Medulla oblongata (tissue), 1 donor: ENCODE measurements at regions not wholly inside any gene's neighbourhood (a gene's known extent, or its start where the extent isn't known, plus 50 kb on each side); places are given as distances from the start of the nearest gene placed in this dataset.

Experiments
- DNase-seq: peaks from one replicate; pipeline ENCODE4 v3.0.0-alpha.2; 2015; ENCODE audit errors: extremely low spot score

GRCh38 chr2:221205103-221205673 is 366.9 kb downstream of the EPHA4 start:
- no peak for DNase-seq

GRCh38 chr2:221210686-221211085 is 361.4 kb downstream of the EPHA4 start:
- no peak for DNase-seq

DNA sequence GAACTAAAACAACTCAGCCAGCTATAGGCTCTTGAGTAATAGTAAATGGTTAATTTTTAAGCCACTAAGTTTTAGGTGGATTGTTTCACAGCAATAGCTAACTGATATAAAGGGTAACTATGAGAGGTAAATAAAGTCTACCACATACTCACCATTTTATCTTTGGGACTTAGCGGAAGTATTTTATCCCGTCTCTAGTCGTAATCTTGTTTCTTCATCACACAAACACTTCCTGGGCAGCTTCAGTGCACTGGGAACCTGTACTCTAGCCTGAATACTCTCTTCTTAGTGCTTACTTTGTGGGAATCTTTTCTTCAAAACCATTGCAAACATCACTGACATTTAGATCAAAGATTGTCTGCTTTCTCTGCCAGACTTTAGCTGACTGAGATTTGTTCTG is 360.5 kb downstream of the EPHA4 start:
- no peak for DNase-seq

GRCh38 chr2:221212105-221212504 is 360.0 kb downstream of the EPHA4 start:
- no peak for DNase-seq

DNA sequence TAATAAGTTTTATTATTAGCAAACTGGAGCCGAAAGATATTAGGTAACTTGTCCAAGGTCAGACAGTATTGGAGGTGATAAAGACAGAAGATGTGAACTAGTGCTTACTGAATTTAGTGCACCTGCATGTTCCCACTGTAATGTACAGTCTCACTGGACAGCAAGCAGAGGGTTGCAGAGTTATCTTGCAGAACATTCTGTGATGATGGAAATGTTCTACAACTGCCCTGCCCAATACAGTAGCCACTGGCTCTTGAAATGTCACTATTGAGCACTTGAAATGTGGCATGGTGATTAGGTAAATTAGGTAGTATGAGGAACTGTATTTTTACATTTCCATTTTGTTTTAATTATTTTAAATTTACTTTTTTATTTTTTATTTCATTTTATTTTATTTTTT is 356.6 kb downstream of the EPHA4 start:
- no peak for DNase-seq

- no peak for DNase-seq
Measured at GRCh38 chr2:221216636-221217035, 355.5 kb downstream of the EPHA4 start.

DNA sequence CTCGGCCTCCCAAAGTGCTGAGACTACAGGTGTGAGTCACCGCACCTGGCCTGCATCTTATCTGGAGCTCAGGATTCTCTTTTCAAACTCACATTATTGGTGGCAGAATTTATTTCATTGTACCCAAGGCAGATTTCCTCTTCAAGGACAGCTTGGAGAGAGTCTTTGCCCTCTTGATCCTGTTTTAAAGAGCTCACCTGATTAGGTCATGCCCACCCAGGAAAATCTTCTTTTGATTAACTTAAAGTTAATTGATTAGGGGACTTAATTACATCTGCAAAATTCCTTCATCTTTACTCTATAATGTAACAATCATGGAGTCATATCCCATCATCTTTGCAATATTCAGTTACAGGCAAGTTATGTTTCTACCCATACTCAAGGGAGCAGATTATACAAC is 346.4 kb downstream of the EPHA4 start:
- DNase-seq: no peak

DNA sequence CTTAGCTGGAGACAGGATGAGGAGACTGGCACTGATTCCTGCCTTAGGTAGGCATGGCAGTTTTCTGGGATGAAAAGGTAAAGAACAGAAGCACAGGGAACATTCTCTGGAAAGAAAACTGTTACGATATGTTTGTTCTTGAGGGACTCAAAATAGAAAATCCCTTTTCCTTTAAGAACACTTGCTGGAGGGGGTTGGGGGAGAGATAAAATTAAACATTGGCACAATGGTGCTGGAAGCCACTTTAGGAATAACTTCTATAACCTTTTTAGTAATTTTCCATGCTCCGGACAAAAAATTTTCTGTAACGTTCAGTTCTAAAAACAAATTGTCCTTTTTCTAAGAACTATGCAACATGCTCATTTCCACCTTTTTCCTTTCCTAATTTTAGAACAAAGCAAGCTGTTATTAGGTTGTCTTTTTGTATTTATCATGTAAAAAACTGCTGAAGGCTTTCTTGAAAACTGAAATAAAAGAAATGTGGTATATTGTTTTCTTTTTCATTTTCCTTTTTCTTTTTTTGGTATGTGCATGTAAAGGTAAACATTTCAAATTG is 343.8 kb downstream of the EPHA4 start:
- DNase-seq: no peak

- DNase-seq: no peak
Measured at GRCh38 chr2:221229099-221229498, 343.0 kb downstream of the EPHA4 start.

- no peak for DNase-seq
Measured at GRCh38 chr2:221231511-221231910, 340.6 kb downstream of the EPHA4 start.

GRCh38 chr2:221235941-221236340 is 336.2 kb downstream of the EPHA4 start:
- DNase-seq: no peak

DNA sequence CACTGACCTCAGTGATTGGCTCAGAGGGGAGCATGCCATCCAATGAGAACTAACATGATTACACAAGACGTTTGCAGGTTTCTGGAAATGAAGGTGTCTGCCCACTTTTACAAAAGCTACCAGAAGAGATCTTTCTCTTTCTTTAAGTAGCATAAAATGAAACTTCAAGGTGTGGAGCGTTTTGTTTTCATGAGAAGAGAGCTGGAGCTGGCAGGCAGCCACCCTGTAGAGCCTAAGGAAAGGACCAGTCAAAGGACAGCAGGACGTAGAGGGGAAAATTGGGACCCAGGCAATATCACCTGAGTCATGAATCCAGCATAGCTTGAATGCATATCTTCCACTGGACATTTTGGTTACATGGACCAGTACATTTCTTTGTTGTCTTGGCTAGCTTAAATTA is 331.0 kb downstream of the EPHA4 start:
- no peak for DNase-seq

DNA sequence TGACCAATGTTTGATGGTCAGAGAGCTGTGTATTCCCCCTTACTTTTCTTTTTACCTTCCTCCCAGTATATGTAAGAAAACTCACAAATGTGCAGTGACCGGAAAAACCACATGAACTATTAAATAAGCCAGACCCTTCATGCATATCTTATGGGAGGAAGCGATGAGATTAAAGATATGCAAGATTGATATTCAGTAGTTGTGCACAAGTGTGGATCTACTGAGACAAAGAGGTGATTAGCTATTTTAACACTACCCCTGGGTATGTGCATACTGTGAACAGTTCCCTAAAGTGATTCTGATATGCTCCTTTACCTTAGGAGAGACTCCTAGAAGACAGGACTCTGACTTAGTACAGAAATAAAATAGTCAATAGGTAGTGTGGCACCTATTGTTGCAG is 328.3 kb downstream of the EPHA4 start:
- DNase-seq: no peak

- no peak for DNase-seq
Measured at GRCh38 chr2:221245045-221245444, 327.1 kb downstream of the EPHA4 start.

DNA sequence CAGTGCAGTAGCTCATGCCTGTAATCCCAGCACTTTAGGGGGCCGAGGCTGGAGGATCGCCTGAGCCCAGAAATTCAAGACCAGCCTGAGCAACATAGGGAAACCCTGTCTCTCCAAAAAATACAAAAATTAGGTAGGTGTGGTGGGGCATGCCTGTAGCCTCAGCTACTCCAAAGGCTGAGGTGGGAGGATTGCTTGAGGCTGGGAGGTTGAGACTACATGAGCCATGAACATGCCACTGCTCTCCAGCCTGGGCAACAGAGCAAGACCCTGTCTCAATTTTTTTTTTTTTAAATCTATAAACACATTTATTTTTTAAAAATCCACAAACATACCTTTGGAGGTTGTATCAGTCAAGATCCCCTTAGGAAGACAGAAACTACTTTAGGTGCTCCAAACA is 326.3 kb downstream of the EPHA4 start:
- DNase-seq: no peak

GRCh38 chr2:221254299-221254698 is 317.8 kb downstream of the EPHA4 start:
- no peak for DNase-seq

DNA sequence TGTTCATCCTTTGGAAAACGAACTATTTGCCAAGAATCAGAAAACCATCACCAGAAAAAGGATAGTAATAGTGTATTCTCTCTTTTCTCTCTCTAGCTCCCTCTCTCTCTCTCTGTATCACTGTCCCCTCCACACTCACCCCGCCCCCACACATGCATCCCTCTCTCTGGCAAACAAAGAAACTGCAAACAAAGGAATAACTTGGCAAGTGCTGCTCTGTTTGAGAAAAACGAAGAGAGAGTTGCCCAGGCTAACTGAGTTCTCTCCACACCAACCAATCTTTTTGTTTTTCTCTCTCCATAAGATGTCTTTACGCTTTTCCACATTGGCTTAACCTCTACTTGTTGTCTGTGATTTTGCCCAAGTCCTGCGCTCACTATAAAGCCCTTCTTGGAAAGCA is 316.2 kb downstream of the EPHA4 start:
- peak; percentile 12 for DNase-seq

DNA sequence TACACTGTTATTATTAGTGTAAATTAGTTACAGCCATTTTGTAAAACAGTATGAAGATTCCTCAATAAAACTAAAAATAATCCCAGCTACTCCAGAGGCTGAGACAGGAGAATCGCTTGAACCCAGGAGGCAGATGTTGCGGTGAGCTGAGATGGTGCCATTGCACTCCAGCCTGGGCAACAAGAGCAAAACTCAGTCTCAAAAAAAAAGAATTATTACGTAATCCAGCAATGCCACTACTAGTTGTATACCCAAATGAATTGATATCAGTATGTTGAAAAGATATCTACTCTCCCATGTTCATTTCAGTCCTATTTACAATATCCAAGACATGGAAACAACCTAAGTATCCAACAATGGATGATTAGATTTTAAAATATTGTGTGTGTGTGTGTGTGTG is 313.6 kb downstream of the EPHA4 start:
- DNase-seq: no peak

- DNase-seq: no peak
Measured at GRCh38 chr2:221262651-221263050, 309.5 kb downstream of the EPHA4 start.

- DNase-seq: no peak
Measured at GRCh38 chr2:221263573-221263972, 308.5 kb downstream of the EPHA4 start.

GRCh38 chr2:221264318-221264717 is 307.8 kb downstream of the EPHA4 start:
- no peak for DNase-seq

GRCh38 chr2:221267773-221268425 is 304.2 kb downstream of the EPHA4 start:
- no peak for DNase-seq

DNA sequence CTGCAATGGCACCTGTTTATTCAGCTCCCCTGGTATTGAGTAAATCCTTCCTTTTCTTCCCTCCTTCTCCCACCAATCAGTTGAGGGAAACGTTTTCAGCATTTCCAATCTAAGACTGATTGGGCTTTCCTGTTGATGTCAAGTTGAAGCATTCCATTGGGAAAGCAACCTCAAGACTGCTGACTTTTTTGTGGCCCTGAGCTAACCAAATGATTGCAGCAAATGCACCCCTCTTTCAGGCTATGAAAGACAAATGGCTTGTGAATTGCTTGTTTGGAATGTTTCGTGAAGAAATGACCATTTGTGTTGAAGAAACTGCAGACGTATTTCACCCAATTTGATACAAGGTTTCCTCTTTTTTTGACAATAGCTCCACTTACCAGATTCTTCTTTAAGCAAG is 303.5 kb downstream of the EPHA4 start:
- DNase-seq: no peak

DNA sequence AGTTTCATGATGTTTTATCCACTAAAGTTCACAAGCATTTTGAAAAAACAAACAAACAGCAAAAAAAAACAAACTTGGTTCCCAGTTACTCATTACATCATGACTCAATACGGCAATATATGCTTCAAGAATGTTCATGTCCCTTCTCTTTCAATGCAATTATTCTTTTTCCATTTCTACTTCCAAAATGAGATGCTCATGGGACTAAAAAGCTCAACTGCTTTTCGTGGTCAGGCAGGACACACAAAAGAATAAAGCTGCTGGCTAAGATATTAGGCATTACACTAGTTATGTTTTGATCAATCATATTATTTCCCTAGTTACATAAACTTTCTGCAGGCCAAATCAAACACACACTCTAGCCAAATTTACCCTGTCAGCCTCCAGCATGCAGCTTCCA is 301.3 kb downstream of the EPHA4 start:
- DNase-seq: no peak
